H1 (cell line): ENCODE measurements at regions not wholly inside any gene's neighbourhood (a gene's known extent, or its start where the extent isn't known, plus 50 kb on each side); places are given as distances from the start of the nearest gene placed in this dataset.

Experiments
- ASH2L ChIP-seq: fragments of 200-600, 300-600 bp; sonication (generic); IDR thresholded peaks from one replicate; pipeline ENCODE4 v1.7.1; 2017; ENCODE audit warnings: low read length
- CBX8 ChIP-seq: fragments of 300-800, 300-1000 bp; sonication (generic); IDR thresholded peaks from 2 replicates; pipeline ENCODE4 v1.7.1; 2016; ENCODE audit warnings: low read depth, low read length, borderline replicate concordance
- CHD7 ChIP-seq: fragments of 300-600 bp; sonication (generic); IDR thresholded peaks from 2 replicates; pipeline ENCODE4 v1.7.1; 2012; ENCODE audit warnings: low read length, moderate library complexity, mild to moderate bottlenecking, inconsistent platforms; ENCODE audit not compliant: insufficient replicate concordance
- KDM4A ChIP-seq: IDR thresholded peaks from one replicate; pipeline ENCODE4 v1.7.1; 2012; ENCODE audit warnings: low read depth, mild to moderate bottlenecking, moderate library complexity, low read length, inconsistent platforms; ENCODE audit not compliant: severe bottlenecking
- NANOG ChIP-seq: IDR thresholded peaks from 2 replicates; pipeline ENCODE4 v1.6.1; 2011; ENCODE audit warnings: low read length, low read depth, mild to moderate bottlenecking, inconsistent platforms; ENCODE audit not compliant: insufficient read depth, poor library complexity, severe bottlenecking
- RFX5 ChIP-seq: IDR thresholded peaks from 2 replicates; pipeline ENCODE4 v1.6.1; 2011; ENCODE audit warnings: low read depth, low read length, improper control_type of control experiment, borderline replicate concordance
- SIN3A ChIP-seq, 2 experiments: IDR thresholded peaks in 1 of 2; conservative IDR thresholded peaks in 1 of 2; 2 replicates each; pipeline ENCODE4 v1.6.1; 2011 to 2012; ENCODE audit warnings: low read length in 2 of 2, improper control_type of control experiment in 1 of 2, low read depth in 1 of 2, mild to moderate bottlenecking in 1 of 2

- TF ChIP-seq CHD7, result no peak
- TF ChIP-seq ASH2L, result no peak
- TF ChIP-seq CBX8, result no peak
- no peak for TF ChIP-seq KDM4A
- TF ChIP-seq RFX5, result no peak
- no peak for TF ChIP-seq SIN3A (conservative IDR thresholded peaks at IDR 0.05 in 1 of 2, IDR thresholded peaks at IDR 0.05 in 1 of 2; ENCODE audit: low read depth in 1 of 2, low read length in 2 of 2)
- no peak for TF ChIP-seq NANOG
Observed at GRCh38 chr11:48880021-48880441, 103.7 kb downstream of the TRIM51G start (continued).
